GM12891 (cell line): ENCODE measurements at regions not wholly inside any gene's neighbourhood (a gene's known extent, or its start where the extent isn't known, plus 50 kb on each side); places are given as distances from the start of the nearest gene placed in this dataset.

Experiments
- PAX5 ChIP-seq: IDR thresholded peaks from 2 replicates; pipeline ENCODE4 v1.6.1; 2011; ENCODE audit warnings: low read length, moderate library complexity, mild to moderate bottlenecking; ENCODE audit not compliant: insufficient read depth, severe bottlenecking
- POLR2A ChIP-seq: IDR thresholded peaks from 2 replicates; pipeline ENCODE4 v1.6.1; 2011; ENCODE audit warnings: low read depth, low read length, control low read depth
- POLR2AphosphoS5 ChIP-seq: IDR thresholded peaks from 2 replicates; pipeline ENCODE4 v1.6.1; 2011; ENCODE audit warnings: low read depth, low read length, control low read depth

- no peak for TF ChIP-seq POLR2A
- TF ChIP-seq POLR2AphosphoS5 = no peak
- TF ChIP-seq PAX5 = no peak
These were observed 106.8 kb upstream of the SPRY2 start for GRCh38 chr13:80447747-80448146.
